ENCODE measurements at regions not wholly inside any gene's neighbourhood (a gene's known extent, or its start where the extent isn't known, plus 50 kb on each side); places are given as distances from the start of the nearest gene placed in this dataset.
A peak's percentile ranks its signal among the peaks of the same experiment; 100 is the strongest.
"Not testable (repeated sequence)": the region's sequence is repeated elsewhere in the genome, so short reads cannot be mapped to it uniquely, and the experiment has no call there.

DNA sequence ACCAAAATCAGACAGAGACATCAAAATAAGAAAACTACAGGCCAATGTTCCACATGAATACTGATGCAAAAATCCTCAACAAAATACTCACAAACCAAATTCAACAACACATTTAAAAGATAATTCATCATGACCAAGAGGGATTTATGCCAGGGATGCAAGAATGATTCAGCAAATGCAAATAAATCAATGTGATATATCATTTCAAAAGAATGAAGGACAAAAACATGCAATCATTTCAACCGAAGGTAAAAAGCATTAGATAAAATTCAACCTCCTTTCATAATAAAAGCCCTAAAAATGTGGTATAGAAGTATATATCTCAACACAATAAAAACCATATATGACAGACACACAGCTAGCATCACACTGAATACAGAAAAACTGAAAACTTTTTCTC lies 81.5 kb upstream of the LYPLAL1 start:
- DNase-seq (ENCODE audit: low spot score): no peak

DNA sequence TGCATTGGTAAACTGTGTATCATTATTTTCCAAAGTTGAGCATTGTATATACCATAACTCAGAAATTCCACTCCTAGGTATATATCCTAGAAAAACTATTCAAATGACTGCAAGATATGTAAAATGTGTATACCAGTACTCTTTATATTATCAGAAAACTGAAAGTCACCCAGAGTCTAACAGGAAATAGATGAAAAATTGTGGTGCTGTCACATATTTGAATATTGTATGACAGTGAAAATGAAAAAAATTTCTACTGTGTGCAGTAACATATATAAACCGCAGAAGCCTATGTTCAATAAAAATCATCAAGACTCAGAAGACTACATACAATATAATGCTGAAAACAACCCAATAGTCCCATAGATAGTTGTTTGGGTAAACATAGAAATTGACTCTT lies 74.4 kb upstream of the LYPLAL1 start:
- DNase-seq (ENCODE audit: low spot score): no peak

DNA sequence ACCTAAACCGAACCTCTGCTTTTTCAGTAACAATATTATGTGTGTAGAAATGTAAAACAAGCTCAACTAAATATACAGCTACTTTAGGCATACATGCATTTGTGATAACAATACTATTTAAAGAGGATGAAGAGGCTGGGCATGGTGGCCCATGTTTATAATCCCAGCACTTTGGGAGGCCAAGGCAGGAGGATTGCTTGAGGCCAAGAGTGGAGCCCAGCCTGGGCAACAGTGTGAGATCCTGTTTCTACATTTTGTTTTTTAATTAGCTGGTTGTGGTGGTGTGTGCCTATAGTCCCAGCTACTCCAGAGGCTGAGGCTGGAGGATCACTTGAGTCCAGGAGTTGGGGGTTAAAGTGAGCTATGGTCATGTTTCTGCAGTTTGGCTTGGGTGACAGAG lies 73.6 kb upstream of the LYPLAL1 start:
- DNase-seq (ENCODE audit: low spot score): no peak

DNA sequence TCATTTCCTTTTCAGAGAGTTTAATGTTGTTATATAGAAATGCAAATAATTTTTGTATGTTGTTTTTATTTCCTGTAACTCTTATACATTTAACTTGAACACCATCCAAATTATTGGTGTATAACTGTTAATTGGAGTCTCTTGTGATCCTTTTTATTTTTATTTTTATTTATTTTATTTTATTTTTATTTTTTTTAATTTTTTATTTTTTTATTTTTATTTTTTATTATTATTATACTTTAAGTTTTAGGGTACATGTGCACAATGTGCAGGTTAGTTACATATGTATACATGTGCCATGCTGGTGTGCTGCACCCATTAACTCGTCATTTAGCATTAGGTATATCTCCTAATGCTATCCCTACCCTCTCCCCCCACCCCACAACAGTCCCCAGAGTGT lies 71.2 kb upstream of the LYPLAL1 start:
- DNase-seq (ENCODE audit: low spot score): not testable (repeated sequence)

DNA sequence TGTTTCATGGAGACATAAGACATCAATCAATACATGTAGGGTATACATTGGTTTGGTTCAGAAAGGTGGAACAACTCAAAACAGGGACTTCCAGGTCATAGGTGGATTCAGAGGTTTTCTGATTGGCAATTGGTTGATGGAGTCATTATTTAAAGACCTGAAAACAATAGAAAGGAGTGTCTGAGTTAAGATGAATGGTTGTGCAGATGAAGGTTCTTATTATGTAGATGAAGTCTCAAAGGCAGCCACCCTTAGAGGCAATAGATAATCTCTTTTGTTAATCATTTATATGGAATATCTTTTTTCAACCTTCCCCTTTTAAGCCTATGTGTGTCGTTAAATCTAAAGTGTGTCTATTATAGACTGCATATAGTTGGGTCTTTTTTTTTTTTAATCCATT lies 67.8 kb upstream of the LYPLAL1 start:
- no peak for DNase-seq (ENCODE audit: low spot score)

DNA sequence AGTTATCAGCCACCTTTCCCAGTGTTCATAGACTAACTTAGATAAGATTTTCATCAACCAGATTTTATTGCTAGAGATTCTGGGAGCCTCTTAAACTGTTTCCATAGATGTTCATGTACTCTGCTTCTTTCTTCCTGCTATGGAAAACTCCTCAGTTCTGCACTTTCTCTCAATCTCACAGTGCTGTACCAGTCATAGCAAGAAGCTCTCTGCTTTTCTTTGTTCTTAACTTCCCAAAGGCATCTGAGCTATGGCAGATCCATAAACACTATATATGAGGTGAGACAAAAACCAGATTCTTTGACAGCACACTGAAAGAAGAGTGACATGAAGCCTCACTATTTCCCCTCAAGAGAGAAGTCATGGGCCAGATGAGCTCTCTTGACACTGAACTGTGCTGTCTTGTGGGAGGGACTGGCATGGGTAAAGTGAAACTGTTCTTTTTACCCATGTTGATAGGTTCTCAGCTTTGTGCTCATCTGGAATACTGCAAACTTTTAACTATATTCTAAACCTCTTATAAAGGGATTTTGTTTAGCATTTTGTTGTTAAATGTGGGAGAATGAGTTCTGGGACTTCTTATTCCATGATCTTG lies 64.2 kb upstream of the LYPLAL1 start:
- DNase-seq (ENCODE audit: low spot score): no peak

DNA sequence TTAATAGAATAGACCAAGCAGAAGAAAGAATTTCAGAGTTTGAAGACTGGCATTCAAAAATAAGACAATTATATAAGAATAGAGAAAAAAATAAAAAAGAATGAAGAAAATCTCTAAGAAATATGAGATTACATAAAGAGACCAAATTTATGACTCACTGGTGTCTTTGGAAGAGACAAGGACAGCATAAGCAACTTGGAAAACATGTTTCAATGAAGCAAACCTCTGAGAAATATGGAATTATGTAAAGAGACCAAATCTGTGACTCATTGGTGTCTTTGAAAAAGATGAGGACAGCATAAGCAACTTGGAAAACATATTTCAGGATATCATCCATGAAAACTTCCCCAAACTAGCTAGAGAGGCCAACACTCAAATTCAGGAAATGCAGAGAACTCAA lies 60.4 kb upstream of the LYPLAL1 start:
- DNase-seq (ENCODE audit: low spot score): no peak

DNA sequence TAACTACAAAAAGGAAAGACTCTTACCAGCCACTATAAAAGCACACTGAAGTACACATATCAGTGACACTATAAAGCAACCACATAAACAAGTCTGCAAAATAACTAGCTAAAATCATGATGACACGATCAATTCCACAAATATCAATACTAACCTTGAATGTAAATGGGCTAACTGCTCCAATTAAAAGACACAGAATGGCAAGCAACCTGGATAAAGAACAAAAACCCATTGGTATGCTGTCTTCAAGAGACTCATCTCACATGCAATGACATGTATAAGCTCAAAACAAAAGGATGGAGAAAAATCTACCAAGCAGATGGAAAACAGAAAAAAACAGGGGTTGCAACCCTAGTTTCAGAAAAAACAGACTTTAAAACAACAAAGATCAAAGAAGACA lies 59.7 kb upstream of the LYPLAL1 start:
- DNase-seq (ENCODE audit: low spot score): no peak

DNA sequence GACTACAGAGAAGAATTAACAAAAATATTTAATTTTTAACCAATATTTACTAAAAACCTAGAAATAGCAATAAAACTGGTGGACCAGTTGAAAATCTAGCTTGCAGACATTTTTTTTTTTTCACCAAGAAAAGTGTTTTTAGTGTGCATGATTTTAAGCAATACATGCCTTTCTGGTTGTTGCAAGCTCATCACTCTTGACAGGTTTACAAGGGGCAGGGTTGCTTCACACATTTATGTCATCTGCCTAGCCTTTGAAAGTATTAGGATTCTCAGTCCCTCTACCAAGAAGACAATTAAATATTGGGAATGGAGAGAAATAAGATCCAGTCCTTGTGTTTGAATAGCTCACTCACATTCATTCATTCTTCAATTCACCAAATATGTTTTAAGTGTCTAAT lies 53.8 kb upstream of the LYPLAL1 start:
- no peak for DNase-seq (ENCODE audit: low spot score)

DNA sequence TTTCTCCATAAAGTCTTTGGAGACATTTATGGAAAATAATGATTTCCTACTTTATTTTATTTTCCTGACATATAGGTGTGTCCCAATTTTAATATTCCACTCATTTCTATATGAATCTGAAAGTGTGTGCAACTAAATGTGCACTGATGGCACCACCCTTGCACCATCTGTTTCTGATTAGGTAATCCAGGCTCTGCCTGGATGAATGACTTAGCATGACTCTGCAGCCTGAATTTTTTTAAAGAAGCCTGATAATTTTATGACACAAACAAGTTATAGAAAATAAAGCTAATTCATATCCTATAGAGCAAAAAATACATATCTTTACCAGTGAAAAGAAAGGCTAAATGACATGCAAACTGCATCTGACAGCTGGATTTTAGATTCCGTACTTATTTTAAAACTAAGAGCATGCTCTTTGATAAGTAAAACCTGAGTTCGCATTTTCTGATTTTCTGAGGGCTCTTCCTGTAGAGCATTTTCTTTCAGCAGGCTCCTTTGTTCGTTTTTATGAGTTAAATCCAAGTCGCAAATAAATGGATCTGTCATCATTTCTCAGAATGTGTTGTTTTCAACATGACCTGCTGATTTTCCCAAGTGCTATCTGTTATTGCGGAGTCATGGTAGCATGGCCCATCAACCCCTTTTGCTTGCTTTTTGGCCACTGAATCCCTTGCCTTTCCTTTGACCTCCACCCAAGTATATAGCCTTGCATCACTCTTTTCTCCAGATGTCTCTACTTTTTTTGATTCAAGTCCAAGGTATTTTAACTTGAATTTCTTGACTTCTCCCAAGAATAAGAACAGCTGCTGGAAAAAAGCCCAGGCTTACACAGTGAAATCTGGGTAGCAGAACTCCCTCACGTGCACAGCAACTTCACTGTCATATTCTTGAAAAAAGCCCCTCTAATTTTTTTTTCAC lies 52.8 kb upstream of the LYPLAL1 start:
- peak; percentile 38 for DNase-seq (ENCODE audit: low spot score)

DNA sequence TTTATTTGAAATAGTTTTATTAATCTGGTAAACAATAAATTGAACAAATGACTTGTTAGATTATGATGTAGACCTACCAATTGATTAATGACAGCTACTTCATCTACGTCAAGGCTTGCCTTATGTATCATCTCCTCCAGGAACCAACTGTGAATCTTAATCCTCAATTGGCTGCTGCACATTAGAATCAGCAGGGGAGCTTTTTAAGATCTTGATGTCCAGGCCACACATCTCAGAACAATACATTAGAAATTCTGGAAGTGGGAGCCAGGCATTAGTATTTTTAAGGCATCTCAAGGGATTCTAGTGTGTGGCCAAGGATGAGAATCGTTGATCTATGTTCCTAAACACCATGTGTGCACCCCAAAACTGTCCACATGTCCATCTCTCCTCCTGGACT lies 52.0 kb upstream of the LYPLAL1 start:
- DNase-seq (ENCODE audit: low spot score): no peak

DNA sequence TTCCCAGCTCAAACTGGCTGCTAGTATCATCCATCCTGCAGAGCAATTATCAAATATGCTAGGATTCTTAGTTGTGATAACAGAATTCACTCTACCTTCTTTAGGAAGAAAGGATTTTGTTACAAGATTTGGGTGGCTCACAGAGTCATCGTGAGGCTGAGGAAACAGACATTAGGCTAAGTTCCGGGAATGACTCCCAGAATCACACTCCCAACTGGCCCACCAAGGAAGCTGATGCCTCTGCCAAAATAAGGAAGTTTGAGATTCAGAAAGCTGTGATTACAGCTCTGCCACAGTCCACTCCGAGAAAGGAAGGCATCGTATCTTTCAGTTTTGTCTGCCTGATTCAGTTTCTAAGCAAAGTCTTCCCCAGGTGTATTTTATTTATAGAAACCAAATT lies 50.6 kb upstream of the LYPLAL1 start:
- no peak for DNase-seq (ENCODE audit: low spot score)

Measured in D341Med (cell line).